K562 (cell line): ENCODE measurements at regions not wholly inside any gene's neighbourhood (a gene's known extent, or its start where the extent isn't known, plus 50 kb on each side); places are given as distances from the start of the nearest gene placed in this dataset.

Experiments used
- ATAC-seq: fragments of 200-7000 bp; cut with Tn5 transposase; 3 replicates; pipeline ENCODE4 v1.9.1; 2020; ENCODE audit warnings: moderate library complexity
- BruUV-seq: library from RNA; stranded (reverse); fragments of 400-500 nt; replicated peaks from 2 replicates; lab custom pipeline; 2021; lab: Mats Ljungman, UMichigan
- CTCF ChIA-PET: fragments of 300-600 bp; formaldehyde crosslinking; extraction: SDS; loops from one replicate; lab custom pipeline; 2021; ENCODE audit warnings: low intra/inter-chr PET ratio; lab: Yijun Ruan, JAX
- POLR2A ChIA-PET: fragments of 300-600, 350-650 bp; sonication (Branson Sonifier 250); formaldehyde crosslinking; extraction: SDS; loops from one replicate; lab custom pipeline; 2021; ENCODE audit warnings: antibody characterized with exemption, inconsistent platforms; lab: Yijun Ruan, JAX
- DNase-seq, 4 experiments: peaks; one replicate each; pipeline versions ENCODE4 v3.0.0 to v3.0.0-alpha.2; 2011 to 2018; ENCODE audit warnings: low spot score in 3 of 4, mixed read lengths in 3 of 4; ENCODE audit errors: extremely low read depth in 1 of 4
- FAIRE-seq: peaks from 2 replicates; lab custom pipeline; 2011; peaks lifted over from hg19 to GRCh38; lab: Jason Lieb, UNC
- H2AFZ ChIP-seq: 2 replicates; pipeline ENCODE4 v1.6.0; 2011; ENCODE audit warnings: low read depth, low read length, control low read depth, inconsistent platforms
- H3K27ac ChIP-seq: fragments of 200-600 bp; 3 replicates; pipeline ENCODE4 v1.8.0; 2011; ENCODE audit warnings: low read depth, mild to moderate bottlenecking, control low read depth, inconsistent platforms, low read length, moderate library complexity, mixed read lengths; ENCODE audit errors: extremely low read depth
- H3K27me3 ChIP-seq, 2 experiments: fragments of 300-600 bp in 1 of 2; 2 replicates in 1 of 2; 3 replicates in 1 of 2; pipeline versions ENCODE4 v1.6.0 to v1.8.0; 2011; ENCODE audit warnings: inconsistent platforms in 2 of 2, low read length in 2 of 2, mild to moderate bottlenecking in 1 of 2, mixed read lengths in 1 of 2, moderate library complexity in 1 of 2; ENCODE audit not compliant: control insufficient read depth in 2 of 2, insufficient read depth in 2 of 2
- H3K36me3 ChIP-seq: fragments of 300-600 bp; 3 replicates; pipeline ENCODE4 v1.8.0; 2011; ENCODE audit warnings: mild to moderate bottlenecking, low read length, inconsistent platforms; ENCODE audit not compliant: control insufficient read depth, insufficient read depth
- H3K4me1 ChIP-seq, 2 experiments: fragments of 200-600 bp in 1 of 2; replicated peaks in 1 of 2; 2 replicates in 1 of 2; 3 replicates in 1 of 2; pipeline versions ENCODE4 v1.5.1 to v1.8.0; 2011; ENCODE audit warnings: inconsistent platforms in 2 of 2, low read length in 2 of 2, mild to moderate bottlenecking in 1 of 2, mixed read lengths in 1 of 2, moderate library complexity in 1 of 2; ENCODE audit not compliant: control insufficient read depth in 2 of 2, insufficient read depth in 2 of 2
- H3K4me2 ChIP-seq: 2 replicates; pipeline ENCODE4 v1.6.1; 2011; ENCODE audit warnings: low read length, control low read depth, inconsistent platforms, mixed read lengths; ENCODE audit not compliant: insufficient read depth
- H3K4me3 ChIP-seq: fragments of 200-600 bp; sonication (generic), shearing (Covaris generic); 2 replicates; pipeline ENCODE4 v1.5.1; 2016; ENCODE audit warnings: control low read depth, inconsistent platforms
- H3K79me2 ChIP-seq: fragments of 200-600 bp; 3 replicates; pipeline ENCODE4 v1.8.0; 2011; ENCODE audit warnings: low read length, inconsistent platforms; ENCODE audit not compliant: control insufficient read depth, insufficient read depth
- H3K9ac ChIP-seq, 2 experiments: 2 replicates each; pipeline versions ENCODE4 v1.6.0 to v1.6.1; 2011; ENCODE audit warnings: low read depth in 2 of 2, low read length in 2 of 2, control low read depth in 1 of 2, inconsistent platforms in 1 of 2, mild to moderate bottlenecking in 1 of 2, mixed read lengths in 1 of 2; ENCODE audit not compliant: insufficient read depth in 1 of 2
- H3K9me1 ChIP-seq: one replicate; pipeline ENCODE4 v1.6.0; 2011; ENCODE audit warnings: inconsistent platforms, mild to moderate bottlenecking, low read length, moderate library complexity; ENCODE audit not compliant: control insufficient read depth, insufficient read depth
- H3K9me3 ChIP-seq: replicated peaks from 2 replicates; pipeline ENCODE4 v1.5.1; 2011; ENCODE audit warnings: low read depth, low read length, inconsistent platforms; ENCODE audit not compliant: control insufficient read depth, insufficient read depth
- H4K20me1 ChIP-seq: replicated peaks from 2 replicates; pipeline ENCODE4 v1.6.1; 2011; ENCODE audit warnings: low read length, inconsistent platforms, mixed read lengths; ENCODE audit not compliant: control insufficient read depth, insufficient read depth
- JUNB ChIP-seq: fragments of 450-650 bp; formaldehyde crosslinking; conservative IDR thresholded peaks from 2 replicates; pipeline ENCODE4 v1.4.0; 2020; ENCODE audit warnings: mild to moderate bottlenecking
- KLF1 ChIP-seq: fragments of 450-650 bp; IDR thresholded peaks from 2 replicates; pipeline ENCODE4 v1.6.1; 2016; ENCODE audit warnings: missing genetic modification characterization, missing compliant biosample characterization
- MAFK ChIP-seq: IDR thresholded peaks from 2 replicates; pipeline ENCODE4 v1.6.1; 2011; ENCODE audit warnings: low read length, improper control_type of control experiment
- MBD1 ChIP-seq: fragments of 250-450 bp; sonication (Bioruptor Pico); IDR thresholded peaks from 2 replicates; pipeline ENCODE4 v1.8.0; 2022; ENCODE audit warnings: inconsistent platforms
- POU5F1 ChIP-seq: fragments of 150-350 bp; IDR thresholded peaks from 2 replicates; pipeline ENCODE4 v1.6.1; 2014; ENCODE audit warnings: borderline replicate concordance, low read length, low read depth, mild to moderate bottlenecking; ENCODE audit not compliant: partially characterized antibody
- ZFP36 ChIP-seq: fragments of 150-350 bp; IDR thresholded peaks from 2 replicates; pipeline ENCODE4 v1.6.1; 2018; ENCODE audit warnings: low read length, low read depth; ENCODE audit not compliant: partially characterized antibody
- ZFPM2 ChIP-seq: fragments of 250-450 bp; sonication (Bioruptor Pico); IDR thresholded peaks from 2 replicates; pipeline ENCODE4 v1.5.1; 2022; ENCODE audit warnings: mild to moderate bottlenecking
- WGBS: fragments of 100-300 bp; shearing (Covaris generic); methylation state at CpG from one replicate; pipeline ENCODE4 v1.1.6; 2016; ENCODE audit warnings: low coverage, mixed read lengths; ENCODE audit not compliant: insufficient coverage; ENCODE audit errors: missing lambda C conversion rate; 5-methylcytosine and 5-hydroxymethylcytosine counted together
- in situ Hi-C: fragments of 300-500 bp; cut with MboI; formaldehyde crosslinking; loops from 4 replicates; pipeline ENCODE4 v1.15.0; 2018; ENCODE audit warnings: inconsistent platforms, mixed read lengths
- intact Hi-C: fragments of 100-400 bp; cut with micrococcal nuclease; formaldehyde crosslinking; loops from 2 replicates; pipeline ENCODE4 v1.14.2; 2022

- intact Hi-C loops (no loop called here), in situ Hi-C loops (no loop called here)
- ATAC-seq = no peak
- Histone ChIP-seq H3K79me2 (no peaks in the 10 kb centered on the region), H3K9me3 (no peaks in the 10 kb centered on the region), H3K4me1 (no peaks in the 10 kb centered on the region), H2AFZ (no peak overlapping the region), H3K4me2 (no peak overlapping the region), H3K4me3 (no peak overlapping the region), H3K27me3 (no peaks in the 10 kb centered on the region), H3K9me1 (no peaks in the 10 kb centered on the region), H3K27ac (no peak overlapping the region), H3K36me3 (no peaks in the 10 kb centered on the region), H4K20me1 (no peaks in the 10 kb centered on the region), H3K9ac (no peak overlapping the region)
- CTCF ChIA-PET = no interaction called here
- no TSS peak for BruUV-seq
- TF ChIP-seq KLF1 (tag) (no peak), MAFK (no peak), ZFPM2 (CRISPR knock-in tag) (no peak), POU5F1 (no peak), ZFP36 (no peak), JUNB (no peak), MBD1 (no peak)
- FAIRE-seq = no peak
- POLR2A ChIA-PET = no interaction called here
- 0% methylated on average over 2 of the region's 2 CpGs for WGBS
- no peak for DNase-seq
These were observed 306.1 kb upstream of the COL8A1 start for GRCh38 chr3:99332276-99332675.
